K562 (cell line): ENCODE measurements at regions not wholly inside any gene's neighbourhood (a gene's known extent, or its start where the extent isn't known, plus 50 kb on each side); places are given as distances from the start of the nearest gene placed in this dataset.

ENCODE experiments used
- ATAC-seq: fragments of 200-7000 bp; cut with Tn5 transposase; 3 replicates; pipeline ENCODE4 v1.9.1; 2020; ENCODE audit warnings: moderate library complexity
- BruUV-seq: library from RNA; stranded (reverse); fragments of 400-500 nt; replicated peaks from 2 replicates; lab custom pipeline; 2021; lab: Mats Ljungman, UMichigan
- CTCF ChIA-PET: fragments of 300-600 bp; formaldehyde crosslinking; extraction: SDS; loops from one replicate; lab custom pipeline; 2021; ENCODE audit warnings: low intra/inter-chr PET ratio; lab: Yijun Ruan, JAX
- POLR2A ChIA-PET: fragments of 300-600, 350-650 bp; sonication (Branson Sonifier 250); formaldehyde crosslinking; extraction: SDS; loops from one replicate; lab custom pipeline; 2021; ENCODE audit warnings: antibody characterized with exemption, inconsistent platforms; lab: Yijun Ruan, JAX
- DNase-seq, 4 experiments: peaks; one replicate each; pipeline versions ENCODE4 v3.0.0 to v3.0.0-alpha.2; 2011 to 2018; ENCODE audit warnings: low spot score in 3 of 4, mixed read lengths in 3 of 4; ENCODE audit errors: extremely low read depth in 1 of 4
- FAIRE-seq: peaks from 2 replicates; lab custom pipeline; 2011; peaks lifted over from hg19 to GRCh38; lab: Jason Lieb, UNC
- H2AFZ ChIP-seq: 2 replicates; pipeline ENCODE4 v1.6.0; 2011; ENCODE audit warnings: low read depth, low read length, control low read depth, inconsistent platforms
- H3K27ac ChIP-seq: fragments of 200-600 bp; 3 replicates; pipeline ENCODE4 v1.8.0; 2011; ENCODE audit warnings: low read depth, mild to moderate bottlenecking, control low read depth, inconsistent platforms, low read length, moderate library complexity, mixed read lengths; ENCODE audit errors: extremely low read depth
- H3K27me3 ChIP-seq, 2 experiments: fragments of 300-600 bp in 1 of 2; 2 replicates in 1 of 2; 3 replicates in 1 of 2; pipeline versions ENCODE4 v1.6.0 to v1.8.0; 2011; ENCODE audit warnings: inconsistent platforms in 2 of 2, low read length in 2 of 2, mild to moderate bottlenecking in 1 of 2, mixed read lengths in 1 of 2, moderate library complexity in 1 of 2; ENCODE audit not compliant: control insufficient read depth in 2 of 2, insufficient read depth in 2 of 2
- H3K36me3 ChIP-seq: fragments of 300-600 bp; 3 replicates; pipeline ENCODE4 v1.8.0; 2011; ENCODE audit warnings: mild to moderate bottlenecking, low read length, inconsistent platforms; ENCODE audit not compliant: control insufficient read depth, insufficient read depth
- H3K4me1 ChIP-seq, 2 experiments: fragments of 200-600 bp in 1 of 2; replicated peaks in 1 of 2; 2 replicates in 1 of 2; 3 replicates in 1 of 2; pipeline versions ENCODE4 v1.5.1 to v1.8.0; 2011; ENCODE audit warnings: inconsistent platforms in 2 of 2, low read length in 2 of 2, mild to moderate bottlenecking in 1 of 2, mixed read lengths in 1 of 2, moderate library complexity in 1 of 2; ENCODE audit not compliant: control insufficient read depth in 2 of 2, insufficient read depth in 2 of 2
- H3K4me2 ChIP-seq: 2 replicates; pipeline ENCODE4 v1.6.1; 2011; ENCODE audit warnings: low read length, control low read depth, inconsistent platforms, mixed read lengths; ENCODE audit not compliant: insufficient read depth
- H3K4me3 ChIP-seq: fragments of 200-600 bp; sonication (generic), shearing (Covaris generic); 2 replicates; pipeline ENCODE4 v1.5.1; 2016; ENCODE audit warnings: control low read depth, inconsistent platforms
- H3K79me2 ChIP-seq: fragments of 200-600 bp; 3 replicates; pipeline ENCODE4 v1.8.0; 2011; ENCODE audit warnings: low read length, inconsistent platforms; ENCODE audit not compliant: control insufficient read depth, insufficient read depth
- H3K9ac ChIP-seq, 2 experiments: 2 replicates each; pipeline versions ENCODE4 v1.6.0 to v1.6.1; 2011; ENCODE audit warnings: low read depth in 2 of 2, low read length in 2 of 2, control low read depth in 1 of 2, inconsistent platforms in 1 of 2, mild to moderate bottlenecking in 1 of 2, mixed read lengths in 1 of 2; ENCODE audit not compliant: insufficient read depth in 1 of 2
- H3K9me1 ChIP-seq: one replicate; pipeline ENCODE4 v1.6.0; 2011; ENCODE audit warnings: inconsistent platforms, mild to moderate bottlenecking, low read length, moderate library complexity; ENCODE audit not compliant: control insufficient read depth, insufficient read depth
- H3K9me3 ChIP-seq: replicated peaks from 2 replicates; pipeline ENCODE4 v1.5.1; 2011; ENCODE audit warnings: low read depth, low read length, inconsistent platforms; ENCODE audit not compliant: control insufficient read depth, insufficient read depth
- H4K20me1 ChIP-seq: replicated peaks from 2 replicates; pipeline ENCODE4 v1.6.1; 2011; ENCODE audit warnings: low read length, inconsistent platforms, mixed read lengths; ENCODE audit not compliant: control insufficient read depth, insufficient read depth
- BACH1 ChIP-seq: fragments of 200-800 bp; sonication (Bioruptor generic); IDR thresholded peaks from 2 replicates; pipeline ENCODE4 v1.6.1; 2016; ENCODE audit warnings: missing genetic modification characterization, missing compliant biosample characterization
- HCFC1 ChIP-seq: IDR thresholded peaks from 2 replicates; pipeline ENCODE4 v1.6.1; 2012; ENCODE audit warnings: low read depth, low read length, improper control_type of control experiment
- MYNN ChIP-seq, 2 experiments: sonication (generic); formaldehyde crosslinking in 1 of 2; IDR thresholded peaks; 2 replicates each; pipeline versions ENCODE4 v1.5.0 to v1.6.1; 2016 to 2020; ENCODE audit warnings: antibody characterized with exemption in 1 of 2, missing genetic modification reagents in 1 of 2
- PHF8 ChIP-seq: fragments of 200-600 bp; sonication (generic); IDR thresholded peaks from 2 replicates; pipeline ENCODE4 v1.6.1; 2012; ENCODE audit warnings: mixed run types, mild to moderate bottlenecking, inconsistent platforms, low read length, moderate library complexity, borderline replicate concordance
- POLR3G ChIP-seq: IDR thresholded peaks from 2 replicates; pipeline ENCODE4 v1.6.1; 2011; ENCODE audit not compliant: insufficient read length, insufficient replicate concordance; ENCODE audit errors: extremely low read depth
- ZNF239 ChIP-seq: fragments of 250-450 bp; sonication (Bioruptor Pico); IDR thresholded peaks from 2 replicates; pipeline ENCODE4 v1.4.0; 2020; ENCODE audit warnings: mild to moderate bottlenecking
- ZNF316 ChIP-seq: fragments of 450-650 bp; IDR thresholded peaks from 2 replicates; pipeline ENCODE4 v1.6.1; 2016
- ZNF583 ChIP-seq: fragments of 250-450 bp; sonication (Bioruptor Pico); IDR thresholded peaks from 2 replicates; pipeline ENCODE4 v1.4.0; 2020
- ZNF668 ChIP-seq: fragments of 250-450 bp; sonication (Bioruptor Pico); IDR thresholded peaks from 2 replicates; pipeline ENCODE4 v1.8.0; 2022; ENCODE audit warnings: mild to moderate bottlenecking, inconsistent platforms
- whole genome bisulfite sequencing: fragments of 100-300 bp; shearing (Covaris generic); methylation state at CpG from one replicate; pipeline ENCODE4 v1.1.6; 2016; ENCODE audit warnings: low coverage, mixed read lengths; ENCODE audit not compliant: insufficient coverage; ENCODE audit errors: missing lambda C conversion rate; 5-methylcytosine and 5-hydroxymethylcytosine counted together
- in situ Hi-C: fragments of 300-500 bp; cut with MboI; formaldehyde crosslinking; loops from 4 replicates; pipeline ENCODE4 v1.15.0; 2018; ENCODE audit warnings: inconsistent platforms, mixed read lengths
- intact Hi-C: fragments of 100-400 bp; cut with micrococcal nuclease; formaldehyde crosslinking; loops from 2 replicates; pipeline ENCODE4 v1.14.2; 2022
- TF ChIP-seq, protein P1 (sequence below): fragments of 250-450 bp; sonication (Bioruptor Pico); IDR thresholded peaks from 2 replicates; pipeline ENCODE4 v1.8.0; 2022; ENCODE audit warnings: inconsistent platforms, mild to moderate bottlenecking, moderate library complexity, borderline replicate concordance
- TF ChIP-seq, protein P2 (sequence below), 2 experiments: fragments of 450-650 bp in 1 of 2; sonication (generic) in 1 of 2; formaldehyde crosslinking in 1 of 2; IDR thresholded peaks in 1 of 2; conservative IDR thresholded peaks in 1 of 2; 2 replicates each; pipeline versions ENCODE4 v1.6.1 to v1.8.1; 2016 to 2023; ENCODE audit warnings: mild to moderate bottlenecking in 2 of 2, moderate library complexity in 2 of 2, inconsistent platforms in 1 of 2, missing genetic modification reagents in 1 of 2
- TF ChIP-seq, protein P3 (sequence below): fragments of 450-650 bp; formaldehyde crosslinking; IDR thresholded peaks from 2 replicates; pipeline ENCODE4 v1.4.0; 2022; ENCODE audit warnings: missing genetic modification characterization

- no TSS peak for BruUV-seq
- Histone ChIP-seq H3K27ac (no peak overlapping the region), H3K4me3 (no peak overlapping the region), H3K36me3 (no peaks in the 10 kb centered on the region), H3K27me3 (no peaks in the 10 kb centered on the region; a peak in 2 of 5 replicates), H3K4me2 (no peak overlapping the region)
- FAIRE-seq (no peak), DNase-seq (no peak)
- 2% methylated on average over 6 of the region's 6 CpGs for WGBS
- POLR2A ChIA-PET: no interaction called here
- TF ChIP-seq, protein P1, sequence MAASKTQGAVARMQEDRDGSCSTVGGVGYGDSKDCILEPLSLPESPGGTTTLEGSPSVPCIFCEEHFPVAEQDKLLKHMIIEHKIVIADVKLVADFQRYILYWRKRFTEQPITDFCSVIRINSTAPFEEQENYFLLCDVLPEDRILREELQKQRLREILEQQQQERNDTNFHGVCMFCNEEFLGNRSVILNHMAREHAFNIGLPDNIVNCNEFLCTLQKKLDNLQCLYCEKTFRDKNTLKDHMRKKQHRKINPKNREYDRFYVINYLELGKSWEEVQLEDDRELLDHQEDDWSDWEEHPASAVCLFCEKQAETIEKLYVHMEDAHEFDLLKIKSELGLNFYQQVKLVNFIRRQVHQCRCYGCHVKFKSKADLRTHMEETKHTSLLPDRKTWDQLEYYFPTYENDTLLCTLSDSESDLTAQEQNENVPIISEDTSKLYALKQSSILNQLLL (CRISPR knock-in tag): no peak
- TF ChIP-seq, protein P2, sequence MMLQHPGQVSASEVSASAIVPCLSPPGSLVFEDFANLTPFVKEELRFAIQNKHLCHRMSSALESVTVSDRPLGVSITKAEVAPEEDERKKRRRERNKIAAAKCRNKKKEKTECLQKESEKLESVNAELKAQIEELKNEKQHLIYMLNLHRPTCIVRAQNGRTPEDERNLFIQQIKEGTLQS (IDR thresholded peaks at IDR 0.05): 0 out of 2 replicates have a peak, but pooled peaks have one; percentile 16
- TF ChIP-seq, protein P2 (CRISPR knock-in tag; conservative IDR thresholded peaks at IDR 0.05): no peak
- TF ChIP-seq, all 486 proteins: peak for 1
- H3K9ac ChIP-seq: no peak overlapping the region
- intact Hi-C loops (no loop called here), in situ Hi-C loops (no loop called here)
- no peak for ATAC-seq
- no peak overlapping the region for H2AFZ ChIP-seq
- no peaks in the 10 kb centered on the region for H3K79me2 ChIP-seq
- H3K4me1 ChIP-seq: no peaks in the 10 kb centered on the region
- H4K20me1 ChIP-seq: no peaks in the 10 kb centered on the region
- no peaks in the 10 kb centered on the region for H3K9me1 ChIP-seq
- H3K9me3 ChIP-seq: no peaks in the 10 kb centered on the region
- CTCF ChIA-PET: no interaction called here
These were observed 218.6 kb upstream of the PLXNA2 start for GRCh38 chr1:208462761-208463160.

DNA sequence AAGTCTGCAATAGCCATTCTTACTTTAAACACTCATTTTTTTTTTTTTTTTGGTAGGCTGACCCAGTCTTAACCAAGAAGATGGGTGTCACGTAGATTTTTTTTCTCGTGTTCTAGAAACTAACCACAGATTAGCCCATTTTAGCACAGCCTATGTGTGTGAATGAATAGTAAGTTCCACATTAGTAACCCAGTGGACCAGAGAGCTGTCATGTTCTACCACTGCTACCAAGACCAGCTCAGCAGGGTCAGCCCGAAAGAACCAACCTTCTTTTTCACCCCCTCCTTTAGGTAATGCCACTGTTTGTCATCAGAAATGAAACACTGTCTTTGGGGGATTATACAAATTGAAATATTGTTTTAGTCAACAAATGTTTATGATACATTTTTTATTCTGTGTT, 221.1 kb upstream of the PLXNA2 start:
- Histone ChIP-seq H3K4me3 (no peak overlapping the region), H3K27me3 (no peaks in the 10 kb centered on the region; a peak in 2 of 5 replicates), H3K4me1 (no peaks in the 10 kb centered on the region), H4K20me1 (no peaks in the 10 kb centered on the region), H2AFZ (no peak overlapping the region), H3K79me2 (no peaks in the 10 kb centered on the region), H3K9ac (no peak overlapping the region), H3K36me3 (no peaks in the 10 kb centered on the region), H3K27ac (no peak overlapping the region), H3K9me3 (no peaks in the 10 kb centered on the region), H3K4me2 (no peak overlapping the region), H3K9me1 (no peaks in the 10 kb centered on the region)
- DNase-seq (no peak), ATAC-seq (no peak), FAIRE-seq (no peak)
- POLR2A ChIA-PET: no interaction called here
- CTCF ChIA-PET: no interaction called here
- WGBS: 0% methylated on average over 3 of the region's 3 CpGs
- in situ Hi-C loops: no loop called here
- intact Hi-C loops: no loop called here
- no TSS peak for BruUV-seq
- TF ChIP-seq ZNF239 (CRISPR knock-in tag): no peak
- no peak for TF ChIP-seq ZNF668 (CRISPR knock-in tag)
- no peak for TF ChIP-seq PHF8
- TF ChIP-seq, protein P3, sequence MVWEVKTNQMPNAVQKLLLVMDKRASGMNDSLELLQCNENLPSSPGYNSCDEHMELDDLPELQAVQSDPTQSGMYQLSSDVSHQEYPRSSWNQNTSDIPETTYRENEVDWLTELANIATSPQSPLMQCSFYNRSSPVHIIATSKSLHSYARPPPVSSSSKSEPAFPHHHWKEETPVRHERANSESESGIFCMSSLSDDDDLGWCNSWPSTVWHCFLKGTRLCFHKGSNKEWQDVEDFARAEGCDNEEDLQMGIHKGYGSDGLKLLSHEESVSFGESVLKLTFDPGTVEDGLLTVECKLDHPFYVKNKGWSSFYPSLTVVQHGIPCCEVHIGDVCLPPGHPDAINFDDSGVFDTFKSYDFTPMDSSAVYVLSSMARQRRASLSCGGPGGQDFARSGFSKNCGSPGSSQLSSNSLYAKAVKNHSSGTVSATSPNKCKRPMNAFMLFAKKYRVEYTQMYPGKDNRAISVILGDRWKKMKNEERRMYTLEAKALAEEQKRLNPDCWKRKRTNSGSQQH (CRISPR knock-in tag): no peak
- TF ChIP-seq BACH1: no peak
- no peak for TF ChIP-seq ZNF316
- no peak for TF ChIP-seq HCFC1
- no peak for TF ChIP-seq POLR3G
- no peak for TF ChIP-seq ZNF583 (CRISPR knock-in tag)
- TF ChIP-seq MYNN (IDR thresholded peaks at IDR 0.05): no peak
- no peak for TF ChIP-seq MYNN (CRISPR knock-in tag; IDR thresholded peaks at IDR 0.05)
